ENCODE measurements at regions not wholly inside any gene's neighbourhood (a gene's known extent, or its start where the extent isn't known, plus 50 kb on each side); places are given as distances from the start of the nearest gene placed in this dataset.

GRCh38 chr10:130740915-130741750 lies 570.4 kb downstream of the TCERG1L start:
- no peaks in the 10 kb centered on the region for H3K27me3 ChIP-seq (ENCODE audit: control insufficient read depth, extremely low read depth, insufficient read depth, low read length)
- H3K9ac ChIP-seq (ENCODE audit: control insufficient read depth, extremely low read depth, insufficient read depth, low read length) = no peak overlapping the region
- no peaks in the 10 kb centered on the region for H3K4me1 ChIP-seq (ENCODE audit: control insufficient read depth, extremely low read depth, insufficient read depth, low read length)
- no peak for TF ChIP-seq EZH2 (IDR thresholded peaks at IDR 0.05; ENCODE audit: low read length)
- no peak for TF ChIP-seq CTCF (optimal IDR thresholded peaks at IDR 0.05 in 1 of 3, IDR thresholded peaks at IDR 0.05 in 1 of 3, conservative IDR thresholded peaks at IDR 0.05 in 1 of 3; ENCODE audit: extremely low read depth in 1 of 3, insufficient read depth in 2 of 3, low read length in 3 of 3)
- no peaks in the 10 kb centered on the region for H3K79me2 ChIP-seq (ENCODE audit: control insufficient read depth, insufficient read depth, low read length)
- no peak overlapping the region for H3K27ac ChIP-seq (ENCODE audit: control insufficient read depth, insufficient read depth, low read length)
- no peaks in the 10 kb centered on the region for H3K9me1 ChIP-seq (ENCODE audit: control insufficient read depth, extremely low read depth, insufficient read depth, low read length)
- no peaks in the 10 kb centered on the region for H3K36me3 ChIP-seq (ENCODE audit: control insufficient read depth in 2 of 2, extremely low read depth in 1 of 2, insufficient read depth in 2 of 2, low read length in 2 of 2)
- dilution Hi-C loops (cut with MboI; ENCODE audit: extremely low pct_ligation_motif_present, low sequenced_read_pairs) = no loop called here
- H2AFZ ChIP-seq (ENCODE audit: control insufficient read depth, low read length) = no peak overlapping the region
- FAIRE-seq = no peak
- H3K4me3 ChIP-seq (ENCODE audit: control insufficient read depth in 2 of 3, extremely low read depth in 1 of 3, insufficient read depth in 2 of 3, low read depth in 1 of 3, low read length in 3 of 3) = no peak overlapping the region
- H4K20me1 ChIP-seq (ENCODE audit: control insufficient read depth, extremely low read depth, insufficient read depth, low read length) = no peaks in the 10 kb centered on the region
- no peak for DNase-seq (ENCODE audit: low read depth, low spot score)
- H3K9me3 ChIP-seq (ENCODE audit: control insufficient read depth, low read depth, low read length) = peaks cover 6% of the 10 kb centered on the region
- no peak overlapping the region for H3K4me2 ChIP-seq (ENCODE audit: control insufficient read depth, extremely low read depth, insufficient read depth, low read depth, low read length)

- Histone ChIP-seq H3K9ac (ENCODE audit: control insufficient read depth, extremely low read depth, insufficient read depth, low read length) (no peak overlapping the region), H3K27ac (ENCODE audit: control insufficient read depth, insufficient read depth, low read length) (no peak overlapping the region), H3K4me2 (ENCODE audit: control insufficient read depth, extremely low read depth, insufficient read depth, low read depth, low read length) (no peak overlapping the region), H3K9me3 (ENCODE audit: control insufficient read depth, low read depth, low read length) (peaks cover 6% of the 10 kb centered on the region), H3K27me3 (ENCODE audit: control insufficient read depth, extremely low read depth, insufficient read depth, low read length) (no peaks in the 10 kb centered on the region), H3K36me3 (ENCODE audit: control insufficient read depth in 2 of 2, extremely low read depth in 1 of 2, insufficient read depth in 2 of 2, low read length in 2 of 2) (no peaks in the 10 kb centered on the region), H3K79me2 (ENCODE audit: control insufficient read depth, insufficient read depth, low read length) (no peaks in the 10 kb centered on the region), H3K4me1 (ENCODE audit: control insufficient read depth, extremely low read depth, insufficient read depth, low read length) (no peaks in the 10 kb centered on the region), H2AFZ (ENCODE audit: control insufficient read depth, low read length) (no peak overlapping the region), H4K20me1 (ENCODE audit: control insufficient read depth, extremely low read depth, insufficient read depth, low read length) (no peaks in the 10 kb centered on the region), H3K9me1 (ENCODE audit: control insufficient read depth, extremely low read depth, insufficient read depth, low read length) (no peaks in the 10 kb centered on the region), H3K4me3 (ENCODE audit: control insufficient read depth in 2 of 3, extremely low read depth in 1 of 3, insufficient read depth in 2 of 3, low read depth in 1 of 3, low read length in 3 of 3) (no peak overlapping the region)
- no peak for TF ChIP-seq EZH2 (IDR thresholded peaks at IDR 0.05; ENCODE audit: low read length)
- TF ChIP-seq CTCF (optimal IDR thresholded peaks at IDR 0.05 in 1 of 3, IDR thresholded peaks at IDR 0.05 in 1 of 3, conservative IDR thresholded peaks at IDR 0.05 in 1 of 3; ENCODE audit: extremely low read depth in 1 of 3, insufficient read depth in 2 of 3, low read length in 3 of 3) = no peak
- DNase-seq (ENCODE audit: low read depth, low spot score) = no peak
- no peak for FAIRE-seq
- dilution Hi-C loops (cut with MboI; ENCODE audit: extremely low pct_ligation_motif_present, low sequenced_read_pairs) = no loop called here
These were observed 569.3 kb downstream of the TCERG1L start for GRCh38 chr10:130741901-130742855.
